ENCODE measurements at regions not wholly inside any gene's neighbourhood (a gene's known extent, or its start where the extent isn't known, plus 50 kb on each side); places are given as distances from the start of the nearest gene placed in this dataset.

DNA sequence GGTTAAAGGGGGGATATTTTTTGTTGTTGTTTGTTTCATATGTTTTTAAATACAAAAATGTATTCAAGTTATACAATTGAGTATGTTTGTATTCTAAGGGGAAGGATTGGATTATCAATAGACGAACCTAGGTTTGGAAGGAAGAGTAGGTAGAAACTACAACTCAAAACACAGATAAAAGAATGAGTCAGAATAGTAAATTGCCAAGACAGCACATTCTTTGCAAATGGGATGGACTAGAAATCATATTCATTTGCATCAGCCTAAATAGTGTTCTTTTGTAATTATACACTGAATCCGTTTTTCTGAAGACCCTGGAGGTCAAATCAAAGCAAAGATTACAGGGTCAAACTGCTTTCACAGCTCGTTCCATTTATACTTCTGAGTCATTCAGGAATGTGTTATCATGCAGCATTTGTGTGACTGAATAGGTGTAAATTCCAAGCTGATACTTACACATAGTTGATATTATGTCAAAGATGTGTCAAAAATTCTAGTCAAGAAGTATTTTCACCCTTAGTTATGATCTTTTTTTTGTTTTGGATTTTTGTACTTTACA is 273.3 kb upstream of the FAT4 start:
- Histone ChIP-seq H2AFZ (ENCODE audit: control insufficient read depth, low read depth, low read length) (no peak overlapping the region), H3K36me3 (ENCODE audit: control insufficient read depth in 2 of 2, insufficient read depth in 2 of 2, low read length in 1 of 2) (no peaks in the 10 kb centered on the region), H3K4me2 (ENCODE audit: control insufficient read depth, insufficient read depth) (no peak overlapping the region), H3K9ac (ENCODE audit: control insufficient read depth, insufficient read depth, low read length) (no peak overlapping the region), H3K27ac (ENCODE audit: control insufficient read depth, insufficient read depth) (no peak overlapping the region), H3K4me3 (no peak overlapping the region), H3K4me1 (ENCODE audit: control insufficient read depth, insufficient read depth, low read length) (no peaks in the 10 kb centered on the region), H3K27me3 (replicated peaks in 1 of 2; ENCODE audit: control insufficient read depth in 2 of 2, insufficient read depth in 2 of 2, low read length in 1 of 2) (no peaks in the 10 kb centered on the region), H3K79me2 (ENCODE audit: control insufficient read depth, insufficient read depth, low read length) (no peaks in the 10 kb centered on the region), H4K20me1 (ENCODE audit: control insufficient read depth, insufficient read depth) (no peaks in the 10 kb centered on the region), H3K9me3 (replicated peaks; ENCODE audit: control insufficient read depth, insufficient read depth, low read length) (no peaks in the 10 kb centered on the region)
- CTCF ChIA-PET: no interaction called here
- in situ Hi-C loops (cut with MboI): no loop called here
- whole genome bisulfite sequencing (ENCODE audit: insufficient coverage, insufficient replicate concordance, low lambda C conversion rate, missing lambda C conversion rate): 4% methylated on average over 3 of the region's 3 CpGs
- RAD21 ChIA-PET (ENCODE audit: unreplicated experiment): no interaction called here
- ATAC-seq: no peak
- POLR2A ChIA-PET: no interaction called here
- intact Hi-C loops (cut with micrococcal nuclease; ENCODE audit: unreplicated experiment): no loop called here
- FAIRE-seq: no peak
- no peak for DNase-seq (ENCODE audit: low read depth, low spot score)
- BruUV-seq (replicated peaks): no TSS peak
- SMC1A ChIA-PET (ENCODE audit: uncharacterized antibody, unreplicated experiment): no interaction called here
- no peak for TF ChIP-seq CREB1 (IDR thresholded peaks at IDR 0.05; ENCODE audit: low read depth)
- no peak for TF ChIP-seq MYB (IDR thresholded peaks at IDR 0.05; ENCODE audit: borderline replicate concordance, low read depth, low read length)
- TF ChIP-seq, protein P1, sequence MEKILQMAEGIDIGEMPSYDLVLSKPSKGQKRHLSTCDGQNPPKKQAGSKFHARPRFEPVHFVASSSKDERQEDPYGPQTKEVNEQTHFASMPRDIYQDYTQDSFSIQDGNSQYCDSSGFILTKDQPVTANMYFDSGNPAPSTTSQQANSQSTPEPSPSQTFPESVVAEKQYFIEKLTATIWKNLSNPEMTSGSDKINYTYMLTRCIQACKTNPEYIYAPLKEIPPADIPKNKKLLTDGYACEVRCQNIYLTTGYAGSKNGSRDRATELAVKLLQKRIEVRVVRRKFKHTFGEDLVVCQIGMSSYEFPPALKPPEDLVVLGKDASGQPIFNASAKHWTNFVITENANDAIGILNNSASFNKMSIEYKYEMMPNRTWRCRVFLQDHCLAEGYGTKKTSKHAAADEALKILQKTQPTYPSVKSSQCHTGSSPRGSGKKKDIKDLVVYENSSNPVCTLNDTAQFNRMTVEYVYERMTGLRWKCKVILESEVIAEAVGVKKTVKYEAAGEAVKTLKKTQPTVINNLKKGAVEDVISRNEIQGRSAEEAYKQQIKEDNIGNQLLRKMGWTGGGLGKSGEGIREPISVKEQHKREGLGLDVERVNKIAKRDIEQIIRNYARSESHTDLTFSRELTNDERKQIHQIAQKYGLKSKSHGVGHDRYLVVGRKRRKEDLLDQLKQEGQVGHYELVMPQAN (conservative IDR thresholded peaks at IDR 0.05): no peak
- no peak for TF ChIP-seq KDM1A (IDR thresholded peaks at IDR 0.05; ENCODE audit: borderline replicate concordance)
- TF ChIP-seq POLR2AphosphoS2 (IDR thresholded peaks at IDR 0.05; ENCODE audit: low read depth, low read length): no peak
- TF ChIP-seq, protein P2, sequence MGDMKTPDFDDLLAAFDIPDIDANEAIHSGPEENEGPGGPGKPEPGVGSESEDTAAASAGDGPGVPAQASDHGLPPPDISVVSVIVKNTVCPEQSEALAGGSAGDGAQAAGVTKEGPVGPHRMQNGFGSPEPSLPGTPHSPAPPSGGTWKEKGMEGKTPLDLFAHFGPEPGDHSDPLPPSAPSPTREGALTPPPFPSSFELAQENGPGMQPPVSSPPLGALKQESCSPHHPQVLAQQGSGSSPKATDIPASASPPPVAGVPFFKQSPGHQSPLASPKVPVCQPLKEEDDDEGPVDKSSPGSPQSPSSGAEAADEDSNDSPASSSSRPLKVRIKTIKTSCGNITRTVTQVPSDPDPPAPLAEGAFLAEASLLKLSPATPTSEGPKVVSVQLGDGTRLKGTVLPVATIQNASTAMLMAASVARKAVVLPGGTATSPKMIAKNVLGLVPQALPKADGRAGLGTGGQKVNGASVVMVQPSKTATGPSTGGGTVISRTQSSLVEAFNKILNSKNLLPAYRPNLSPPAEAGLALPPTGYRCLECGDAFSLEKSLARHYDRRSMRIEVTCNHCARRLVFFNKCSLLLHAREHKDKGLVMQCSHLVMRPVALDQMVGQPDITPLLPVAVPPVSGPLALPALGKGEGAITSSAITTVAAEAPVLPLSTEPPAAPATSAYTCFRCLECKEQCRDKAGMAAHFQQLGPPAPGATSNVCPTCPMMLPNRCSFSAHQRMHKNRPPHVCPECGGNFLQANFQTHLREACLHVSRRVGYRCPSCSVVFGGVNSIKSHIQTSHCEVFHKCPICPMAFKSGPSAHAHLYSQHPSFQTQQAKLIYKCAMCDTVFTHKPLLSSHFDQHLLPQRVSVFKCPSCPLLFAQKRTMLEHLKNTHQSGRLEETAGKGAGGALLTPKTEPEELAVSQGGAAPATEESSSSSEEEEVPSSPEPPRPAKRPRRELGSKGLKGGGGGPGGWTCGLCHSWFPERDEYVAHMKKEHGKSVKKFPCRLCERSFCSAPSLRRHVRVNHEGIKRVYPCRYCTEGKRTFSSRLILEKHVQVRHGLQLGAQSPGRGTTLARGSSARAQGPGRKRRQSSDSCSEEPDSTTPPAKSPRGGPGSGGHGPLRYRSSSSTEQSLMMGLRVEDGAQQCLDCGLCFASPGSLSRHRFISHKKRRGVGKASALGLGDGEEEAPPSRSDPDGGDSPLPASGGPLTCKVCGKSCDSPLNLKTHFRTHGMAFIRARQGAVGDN (IDR thresholded peaks at IDR 0.05): no peak
- TF ChIP-seq, protein P3, sequence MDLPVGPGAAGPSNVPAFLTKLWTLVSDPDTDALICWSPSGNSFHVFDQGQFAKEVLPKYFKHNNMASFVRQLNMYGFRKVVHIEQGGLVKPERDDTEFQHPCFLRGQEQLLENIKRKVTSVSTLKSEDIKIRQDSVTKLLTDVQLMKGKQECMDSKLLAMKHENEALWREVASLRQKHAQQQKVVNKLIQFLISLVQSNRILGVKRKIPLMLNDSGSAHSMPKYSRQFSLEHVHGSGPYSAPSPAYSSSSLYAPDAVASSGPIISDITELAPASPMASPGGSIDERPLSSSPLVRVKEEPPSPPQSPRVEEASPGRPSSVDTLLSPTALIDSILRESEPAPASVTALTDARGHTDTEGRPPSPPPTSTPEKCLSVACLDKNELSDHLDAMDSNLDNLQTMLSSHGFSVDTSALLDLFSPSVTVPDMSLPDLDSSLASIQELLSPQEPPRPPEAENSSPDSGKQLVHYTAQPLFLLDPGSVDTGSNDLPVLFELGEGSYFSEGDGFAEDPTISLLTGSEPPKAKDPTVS (IDR thresholded peaks at IDR 0.05; ENCODE audit: low read depth, low read length): no peak
- no peak for TF ChIP-seq YY1 (IDR thresholded peaks at IDR 0.05; ENCODE audit: low read depth, low read length)
- TF ChIP-seq, protein P4, sequence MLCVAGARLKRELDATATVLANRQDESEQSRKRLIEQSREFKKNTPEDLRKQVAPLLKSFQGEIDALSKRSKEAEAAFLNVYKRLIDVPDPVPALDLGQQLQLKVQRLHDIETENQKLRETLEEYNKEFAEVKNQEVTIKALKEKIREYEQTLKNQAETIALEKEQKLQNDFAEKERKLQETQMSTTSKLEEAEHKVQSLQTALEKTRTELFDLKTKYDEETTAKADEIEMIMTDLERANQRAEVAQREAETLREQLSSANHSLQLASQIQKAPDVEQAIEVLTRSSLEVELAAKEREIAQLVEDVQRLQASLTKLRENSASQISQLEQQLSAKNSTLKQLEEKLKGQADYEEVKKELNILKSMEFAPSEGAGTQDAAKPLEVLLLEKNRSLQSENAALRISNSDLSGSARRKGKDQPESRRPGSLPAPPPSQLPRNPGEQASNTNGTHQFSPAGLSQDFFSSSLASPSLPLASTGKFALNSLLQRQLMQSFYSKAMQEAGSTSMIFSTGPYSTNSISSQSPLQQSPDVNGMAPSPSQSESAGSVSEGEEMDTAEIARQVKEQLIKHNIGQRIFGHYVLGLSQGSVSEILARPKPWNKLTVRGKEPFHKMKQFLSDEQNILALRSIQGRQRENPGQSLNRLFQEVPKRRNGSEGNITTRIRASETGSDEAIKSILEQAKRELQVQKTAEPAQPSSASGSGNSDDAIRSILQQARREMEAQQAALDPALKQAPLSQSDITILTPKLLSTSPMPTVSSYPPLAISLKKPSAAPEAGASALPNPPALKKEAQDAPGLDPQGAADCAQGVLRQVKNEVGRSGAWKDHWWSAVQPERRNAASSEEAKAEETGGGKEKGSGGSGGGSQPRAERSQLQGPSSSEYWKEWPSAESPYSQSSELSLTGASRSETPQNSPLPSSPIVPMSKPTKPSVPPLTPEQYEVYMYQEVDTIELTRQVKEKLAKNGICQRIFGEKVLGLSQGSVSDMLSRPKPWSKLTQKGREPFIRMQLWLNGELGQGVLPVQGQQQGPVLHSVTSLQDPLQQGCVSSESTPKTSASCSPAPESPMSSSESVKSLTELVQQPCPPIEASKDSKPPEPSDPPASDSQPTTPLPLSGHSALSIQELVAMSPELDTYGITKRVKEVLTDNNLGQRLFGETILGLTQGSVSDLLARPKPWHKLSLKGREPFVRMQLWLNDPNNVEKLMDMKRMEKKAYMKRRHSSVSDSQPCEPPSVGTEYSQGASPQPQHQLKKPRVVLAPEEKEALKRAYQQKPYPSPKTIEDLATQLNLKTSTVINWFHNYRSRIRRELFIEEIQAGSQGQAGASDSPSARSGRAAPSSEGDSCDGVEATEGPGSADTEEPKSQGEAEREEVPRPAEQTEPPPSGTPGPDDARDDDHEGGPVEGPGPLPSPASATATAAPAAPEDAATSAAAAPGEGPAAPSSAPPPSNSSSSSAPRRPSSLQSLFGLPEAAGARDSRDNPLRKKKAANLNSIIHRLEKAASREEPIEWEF (IDR thresholded peaks at IDR 0.05; ENCODE audit: insufficient replicate concordance, low read depth, low read length): no peak

Measured in GM12878 (cell line).